ENCODE measurements at regions not wholly inside any gene's neighbourhood (a gene's known extent, or its start where the extent isn't known, plus 50 kb on each side); places are given as distances from the start of the nearest gene placed in this dataset.

DNA sequence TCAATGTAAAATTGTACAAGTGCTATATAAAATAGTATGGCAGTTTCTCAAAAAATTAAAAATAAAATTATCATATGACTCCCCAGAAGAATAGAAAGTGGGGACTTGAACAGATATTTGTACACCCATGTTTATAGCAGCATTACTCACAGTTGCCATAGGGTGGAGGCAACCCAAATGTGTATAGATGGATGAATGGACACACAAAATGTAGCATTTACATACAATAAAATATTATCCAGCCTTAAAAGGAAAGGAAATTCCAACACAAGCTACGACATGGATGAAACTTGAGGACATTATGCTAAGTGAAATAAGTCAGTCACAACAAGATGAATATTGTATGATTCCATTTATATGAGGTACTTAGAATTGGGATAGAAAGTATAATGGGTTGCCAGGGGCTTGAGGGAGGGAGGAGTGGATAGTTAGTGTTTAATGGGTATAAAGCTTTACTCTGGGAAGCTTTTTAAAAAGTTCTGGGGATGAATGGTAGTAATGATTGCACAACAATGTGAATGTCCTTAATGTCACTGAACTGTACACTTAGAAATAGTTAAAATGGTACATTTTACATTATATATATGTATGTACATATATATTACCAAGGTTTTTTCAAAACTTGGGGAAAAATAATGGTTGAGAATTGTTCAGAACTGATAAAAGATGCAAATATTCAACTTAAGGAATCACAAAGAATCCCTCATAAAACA, 53.0 kb upstream of the ADORA3 start:
- FAIRE-seq = peak; percentile 52
- TF ChIP-seq SPI1 (IDR thresholded peaks at IDR 0.05; ENCODE audit: low read depth, low read length) (no peak), POU2F2 (IDR thresholded peaks at IDR 0.05; ENCODE audit: low read depth, low read length) (no peak), TAF1 (IDR thresholded peaks at IDR 0.05; ENCODE audit: low read depth, low read length) (no peak), POLR2AphosphoS5 (IDR thresholded peaks at IDR 0.05; ENCODE audit: low read depth, low read length) (no peak), POLR2A (IDR thresholded peaks at IDR 0.05; ENCODE audit: low read depth, low read length) (no peak), PAX5 (IDR thresholded peaks at IDR 0.05; ENCODE audit: insufficient read depth, low read length, severe bottlenecking) (no peak)
- no peak for DNase-seq (ENCODE audit: insufficient read length, low spot score)

DNA sequence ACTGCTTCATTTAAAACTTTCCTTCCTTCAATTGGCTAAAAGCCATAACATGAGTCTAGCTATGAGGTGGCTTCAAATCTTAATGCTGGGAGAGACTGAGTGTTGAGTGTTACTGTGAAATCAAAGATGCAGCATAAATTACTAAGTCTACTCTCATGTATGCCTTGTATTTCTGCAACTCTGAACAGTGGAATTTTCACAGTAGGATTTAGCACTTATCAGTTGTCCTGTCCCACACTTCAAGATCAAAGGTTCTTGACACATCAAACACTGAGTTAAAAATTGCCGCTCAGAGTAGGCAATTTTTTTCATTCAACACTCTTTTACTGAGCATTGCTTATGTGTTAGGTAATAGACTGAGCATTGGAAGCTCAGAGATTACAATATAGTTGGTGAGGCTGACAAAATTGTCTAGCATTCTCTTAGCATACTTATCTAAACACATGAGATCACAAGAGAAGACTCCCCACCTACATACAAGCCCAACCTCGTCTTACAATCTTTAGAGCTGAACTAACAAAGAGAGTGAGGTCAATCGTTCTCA, 56.4 kb upstream of the ADORA3 start:
- DNase-seq (ENCODE audit: insufficient read length, low spot score) = no peak

DNA sequence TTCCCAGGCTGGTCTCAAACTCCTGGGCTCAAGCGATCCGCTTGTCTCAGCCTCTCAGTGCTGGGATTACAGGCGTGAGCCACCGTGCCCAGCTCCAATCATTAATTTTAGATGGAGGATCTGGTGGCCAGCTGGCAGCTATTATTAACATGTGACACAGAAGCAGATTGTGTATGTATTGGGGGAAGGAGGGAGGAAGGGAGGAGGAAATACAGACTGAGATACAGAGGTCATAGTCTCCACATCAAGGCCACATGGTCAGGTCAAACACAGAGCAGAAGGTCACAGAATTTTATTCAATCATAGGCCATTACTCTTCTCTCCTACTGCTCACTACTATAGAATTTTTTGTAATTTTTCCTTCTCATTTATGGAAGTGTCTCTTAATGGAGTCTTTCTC, 57.9 kb upstream of the ADORA3 start:
- DNase-seq (ENCODE audit: insufficient read length, low spot score) = no peak
- no peak for FAIRE-seq
- TF ChIP-seq SPI1 (IDR thresholded peaks at IDR 0.05; ENCODE audit: low read depth, low read length) = no peak
- TF ChIP-seq POLR2A (IDR thresholded peaks at IDR 0.05; ENCODE audit: low read depth, low read length) = no peak
- TF ChIP-seq PAX5 (IDR thresholded peaks at IDR 0.05; ENCODE audit: insufficient read depth, low read length, severe bottlenecking) = no peak
- no peak for TF ChIP-seq POLR2AphosphoS5 (IDR thresholded peaks at IDR 0.05; ENCODE audit: low read depth, low read length)
- TF ChIP-seq POU2F2 (IDR thresholded peaks at IDR 0.05; ENCODE audit: low read depth, low read length) = no peak
- no peak for TF ChIP-seq TAF1 (IDR thresholded peaks at IDR 0.05; ENCODE audit: low read depth, low read length)

More for the DNA sequence above, 56.4 kb upstream of the ADORA3 start:
- peak; percentile 45 for FAIRE-seq
- TF ChIP-seq TAF1 (IDR thresholded peaks at IDR 0.05; ENCODE audit: low read depth, low read length) (no peak), POLR2AphosphoS5 (IDR thresholded peaks at IDR 0.05; ENCODE audit: low read depth, low read length) (no peak), POLR2A (IDR thresholded peaks at IDR 0.05; ENCODE audit: low read depth, low read length) (no peak), POU2F2 (IDR thresholded peaks at IDR 0.05; ENCODE audit: low read depth, low read length) (no peak), SPI1 (IDR thresholded peaks at IDR 0.05; ENCODE audit: low read depth, low read length) (no peak), PAX5 (IDR thresholded peaks at IDR 0.05; ENCODE audit: insufficient read depth, low read length, severe bottlenecking) (no peak)

DNA sequence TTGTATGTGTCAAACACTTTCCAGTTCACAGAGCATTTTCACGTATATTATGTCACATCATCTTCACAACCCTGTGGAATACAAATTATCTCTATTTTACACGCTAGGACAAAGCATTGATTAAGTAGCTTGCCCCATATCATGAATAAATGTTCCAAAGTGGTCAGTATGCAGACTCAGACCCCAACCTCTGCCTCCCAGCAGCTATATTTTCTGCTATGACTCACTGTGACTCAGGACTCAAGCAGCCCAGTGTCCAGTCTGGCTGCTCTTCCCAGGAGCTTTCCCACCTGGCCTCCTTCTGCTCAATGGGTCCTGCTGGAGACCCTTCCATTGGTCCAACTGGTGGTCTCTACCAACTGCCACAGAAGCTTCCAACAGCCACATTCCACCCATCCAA, 56.0 kb upstream of the RAP1A start:
- DNase-seq (ENCODE audit: insufficient read length, low spot score) (no peak), FAIRE-seq (no peak)
- TF ChIP-seq POLR2A (IDR thresholded peaks at IDR 0.05; ENCODE audit: low read depth, low read length) (no peak), POU2F2 (IDR thresholded peaks at IDR 0.05; ENCODE audit: low read depth, low read length) (no peak), SPI1 (IDR thresholded peaks at IDR 0.05; ENCODE audit: low read depth, low read length) (no peak), POLR2AphosphoS5 (IDR thresholded peaks at IDR 0.05; ENCODE audit: low read depth, low read length) (no peak), PAX5 (IDR thresholded peaks at IDR 0.05; ENCODE audit: insufficient read depth, low read length, severe bottlenecking) (no peak), TAF1 (IDR thresholded peaks at IDR 0.05; ENCODE audit: low read depth, low read length) (no peak)

DNA sequence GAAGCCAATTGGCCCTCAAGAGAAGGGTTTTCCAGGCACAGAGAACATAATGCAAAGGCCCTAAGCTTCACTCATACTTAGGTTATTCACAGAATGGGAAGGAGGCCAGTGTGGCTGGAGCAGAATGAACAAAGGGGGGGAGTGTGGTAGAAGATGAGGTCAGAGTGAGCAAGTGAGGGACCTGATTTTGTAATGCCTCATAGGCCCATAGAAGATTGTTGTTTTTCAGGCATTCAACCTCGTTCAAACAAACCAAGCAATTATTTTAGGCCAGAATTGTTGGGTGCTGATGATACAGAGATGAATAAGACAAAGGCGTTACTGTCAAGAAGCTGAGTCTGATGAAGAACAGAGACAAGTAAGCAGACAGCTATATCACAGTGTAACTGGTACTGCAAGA, 54.5 kb upstream of the RAP1A start:
- no peak for FAIRE-seq
- TF ChIP-seq POLR2AphosphoS5 (IDR thresholded peaks at IDR 0.05; ENCODE audit: low read depth, low read length) (no peak), POU2F2 (IDR thresholded peaks at IDR 0.05; ENCODE audit: low read depth, low read length) (no peak), TAF1 (IDR thresholded peaks at IDR 0.05; ENCODE audit: low read depth, low read length) (no peak), PAX5 (IDR thresholded peaks at IDR 0.05; ENCODE audit: insufficient read depth, low read length, severe bottlenecking) (no peak), POLR2A (IDR thresholded peaks at IDR 0.05; ENCODE audit: low read depth, low read length) (no peak), SPI1 (IDR thresholded peaks at IDR 0.05; ENCODE audit: low read depth, low read length) (no peak)
- no peak for DNase-seq (ENCODE audit: insufficient read length, low spot score)

DNA sequence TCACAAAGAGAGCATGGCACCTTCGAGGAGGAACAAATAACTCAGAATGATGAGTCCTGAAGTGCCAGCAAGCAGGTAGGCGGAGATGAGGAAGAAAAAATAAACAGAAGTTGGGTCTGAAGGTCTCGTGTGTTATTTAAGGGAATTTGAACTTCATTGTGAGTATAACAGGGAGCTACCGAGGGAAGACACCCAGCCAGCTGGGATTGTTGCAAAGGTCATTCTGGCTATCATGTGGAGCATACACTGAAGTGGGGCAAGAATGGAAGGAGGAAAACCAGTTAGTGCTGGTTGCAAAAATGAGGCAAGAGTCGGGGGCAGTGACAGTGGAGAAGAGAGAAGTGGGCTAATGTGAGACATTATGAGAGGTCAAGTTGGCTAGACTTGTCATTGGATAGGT, 53.6 kb upstream of the RAP1A start:
- DNase-seq (ENCODE audit: insufficient read length, low spot score) (no peak), FAIRE-seq (no peak)
- no peak for TF ChIP-seq POLR2AphosphoS5 (IDR thresholded peaks at IDR 0.05; ENCODE audit: low read depth, low read length)
- TF ChIP-seq POU2F2 (IDR thresholded peaks at IDR 0.05; ENCODE audit: low read depth, low read length) = no peak
- no peak for TF ChIP-seq POLR2A (IDR thresholded peaks at IDR 0.05; ENCODE audit: low read depth, low read length)
- TF ChIP-seq TAF1 (IDR thresholded peaks at IDR 0.05; ENCODE audit: low read depth, low read length) = no peak
- no peak for TF ChIP-seq PAX5 (IDR thresholded peaks at IDR 0.05; ENCODE audit: insufficient read depth, low read length, severe bottlenecking)
- TF ChIP-seq SPI1 (IDR thresholded peaks at IDR 0.05; ENCODE audit: low read depth, low read length) = no peak

DNA sequence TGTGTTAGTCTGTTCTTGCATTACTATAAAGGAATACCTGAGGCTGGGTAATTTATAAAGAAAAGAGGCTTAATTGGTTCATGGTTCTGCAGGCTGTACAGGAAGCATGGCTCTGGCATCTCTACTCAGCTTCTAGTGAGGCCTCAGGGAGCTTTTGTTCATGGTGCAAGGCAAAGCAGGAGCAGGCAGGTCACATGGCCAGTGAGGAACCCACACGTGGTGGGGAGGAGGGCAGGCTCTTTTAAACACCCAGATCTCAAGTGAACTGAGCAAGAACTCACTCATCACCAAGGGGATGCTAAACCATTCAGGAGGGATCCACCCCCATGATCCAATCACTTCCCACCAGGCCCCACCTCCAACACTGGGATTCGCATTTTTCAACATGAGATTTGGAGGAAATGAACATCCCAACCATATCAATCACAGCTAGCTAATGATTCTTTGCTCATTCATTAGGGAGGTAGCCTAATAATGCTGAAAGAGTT, 51.4 kb upstream of the RAP1A start:
- DNase-seq (ENCODE audit: insufficient read length, low spot score) = no peak
- no peak for FAIRE-seq
- no peak for TF ChIP-seq POLR2AphosphoS5 (IDR thresholded peaks at IDR 0.05; ENCODE audit: low read depth, low read length)
- no peak for TF ChIP-seq POLR2A (IDR thresholded peaks at IDR 0.05; ENCODE audit: low read depth, low read length)
- TF ChIP-seq TAF1 (IDR thresholded peaks at IDR 0.05; ENCODE audit: low read depth, low read length) = no peak
- no peak for TF ChIP-seq PAX5 (IDR thresholded peaks at IDR 0.05; ENCODE audit: insufficient read depth, low read length, severe bottlenecking)
- no peak for TF ChIP-seq POU2F2 (IDR thresholded peaks at IDR 0.05; ENCODE audit: low read depth, low read length)
- no peak for TF ChIP-seq SPI1 (IDR thresholded peaks at IDR 0.05; ENCODE audit: low read depth, low read length)

All from GM12891 (cell line).